HG03460 (cell line): ENCODE measurements at regions not wholly inside any gene's neighbourhood (a gene's known extent, or its start where the extent isn't known, plus 50 kb on each side); places are given as distances from the start of the nearest gene placed in this dataset.

Experiments
- ATAC-seq: cut with Tn5 transposase; IDR thresholded peaks from one replicate; pipeline ENCODE4 v1.9.1; 2021; ENCODE audit not compliant: unreplicated experiment

DNA sequence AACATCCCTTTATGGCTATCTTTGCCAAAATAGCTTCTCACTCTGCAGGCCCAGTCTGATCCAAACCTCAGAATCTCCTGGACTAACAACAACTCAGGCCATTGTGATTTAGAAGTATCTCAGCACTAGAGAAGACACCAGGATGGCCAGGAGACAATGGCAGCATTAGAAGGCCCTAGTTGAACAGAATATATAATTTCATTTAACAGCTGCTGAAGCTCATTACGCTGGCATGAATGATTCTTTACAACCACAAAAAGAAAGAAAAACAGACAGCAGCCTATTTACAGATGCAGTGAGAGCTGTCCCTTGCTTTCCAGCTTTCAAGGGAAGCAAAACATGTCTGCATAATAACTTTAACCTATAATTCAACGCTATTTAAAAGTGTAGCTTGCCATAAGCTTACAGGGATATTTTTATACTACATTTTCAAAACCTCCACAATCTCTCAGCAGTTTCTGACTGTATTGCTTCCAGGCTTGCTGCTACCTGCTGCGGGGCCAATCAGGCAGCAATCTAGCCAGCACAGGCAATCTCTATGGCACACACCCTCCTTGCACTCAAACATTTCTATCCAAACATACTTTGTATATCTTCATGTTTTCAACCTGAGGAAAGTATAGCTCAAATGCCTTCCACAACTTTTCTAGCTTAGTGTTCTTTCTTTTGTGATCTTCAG, 107.3 kb downstream of the OGFRL1 start:
- no peak for ATAC-seq

- ATAC-seq, result peak; percentile 89
Observed at GRCh38 chr6:71396410-71396801, 107.8 kb downstream of the OGFRL1 start.

- no peak for ATAC-seq
Observed at GRCh38 chr6:71399279-71399678, 110.7 kb downstream of the OGFRL1 start.

- no peak for ATAC-seq
Observed at GRCh38 chr6:71400852-71401251, 112.2 kb downstream of the OGFRL1 start.

DNA sequence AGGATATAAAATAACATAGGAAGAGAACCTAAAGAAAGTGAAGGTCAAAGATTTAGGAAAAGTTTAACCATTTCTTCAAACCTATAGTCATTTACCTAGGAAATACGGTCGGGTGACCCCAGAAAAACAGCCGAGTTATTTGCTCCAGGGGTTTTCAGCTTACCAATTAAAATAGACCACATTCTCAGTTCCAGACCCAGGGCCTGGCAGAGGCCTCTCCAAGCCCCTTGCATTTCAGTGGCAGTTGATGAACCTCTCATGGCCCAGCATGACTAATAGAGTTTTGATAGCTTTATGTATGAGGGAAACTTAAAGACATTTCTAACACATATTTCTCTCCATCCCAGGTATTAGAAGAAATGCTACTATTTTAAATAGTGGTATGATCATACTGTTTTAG, 113.5 kb downstream of the OGFRL1 start:
- ATAC-seq, result no peak

- ATAC-seq, result no peak
Observed at GRCh38 chr6:71403422-71404134, 115.0 kb downstream of the OGFRL1 start.

DNA sequence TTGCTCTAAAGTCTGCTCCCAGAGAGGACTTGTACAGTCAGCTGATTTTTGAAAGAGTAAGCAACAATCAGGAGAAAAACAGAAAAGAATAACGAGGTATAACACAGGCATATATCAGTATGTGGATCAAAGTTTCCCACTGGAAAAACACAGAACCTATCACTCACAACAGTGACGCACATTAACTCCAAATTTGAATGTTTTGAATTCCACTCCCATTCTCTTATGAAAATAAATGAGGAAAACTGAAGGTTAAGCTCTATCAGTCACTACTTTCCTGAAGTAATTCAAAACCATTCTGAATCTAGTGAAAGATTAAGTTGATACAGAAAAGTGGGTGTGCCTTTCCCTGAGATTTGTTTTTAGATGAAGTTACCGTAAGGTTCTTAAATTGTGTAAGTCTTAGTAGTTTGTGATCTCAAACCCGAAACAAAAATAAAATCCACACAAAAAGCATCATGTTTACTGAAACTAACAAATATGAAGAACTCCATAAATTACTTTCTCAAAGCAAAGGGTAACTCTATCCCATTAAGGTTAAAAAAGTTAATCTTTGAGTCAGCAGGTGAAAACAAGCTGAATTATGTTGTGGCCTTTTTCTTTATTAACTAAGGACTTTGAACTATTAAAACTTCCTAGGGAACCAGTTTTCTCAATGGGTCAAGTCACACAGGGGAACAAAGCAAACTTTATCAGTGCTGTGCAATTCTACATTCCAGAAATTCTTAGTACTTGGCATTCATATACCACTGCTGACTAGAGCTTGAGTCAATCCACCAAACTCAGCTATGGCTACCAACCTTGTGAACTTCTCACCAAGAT, 115.7 kb downstream of the OGFRL1 start:
- ATAC-seq, result no peak

DNA sequence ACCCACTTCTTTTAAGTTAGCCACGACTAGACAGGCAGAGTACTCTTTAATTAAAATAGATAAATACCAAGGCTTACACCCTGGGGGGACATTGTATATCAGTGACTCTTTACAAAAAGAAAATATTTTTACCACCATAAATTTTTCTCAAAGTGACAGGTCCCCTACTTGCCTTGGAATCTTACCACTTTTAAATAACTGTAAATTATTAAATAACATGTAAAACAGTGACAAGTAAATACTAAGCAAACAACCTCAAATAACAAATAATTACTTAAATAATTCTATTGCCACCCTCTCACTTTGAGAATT, 116.3 kb downstream of the OGFRL1 start:
- no peak for ATAC-seq

DNA sequence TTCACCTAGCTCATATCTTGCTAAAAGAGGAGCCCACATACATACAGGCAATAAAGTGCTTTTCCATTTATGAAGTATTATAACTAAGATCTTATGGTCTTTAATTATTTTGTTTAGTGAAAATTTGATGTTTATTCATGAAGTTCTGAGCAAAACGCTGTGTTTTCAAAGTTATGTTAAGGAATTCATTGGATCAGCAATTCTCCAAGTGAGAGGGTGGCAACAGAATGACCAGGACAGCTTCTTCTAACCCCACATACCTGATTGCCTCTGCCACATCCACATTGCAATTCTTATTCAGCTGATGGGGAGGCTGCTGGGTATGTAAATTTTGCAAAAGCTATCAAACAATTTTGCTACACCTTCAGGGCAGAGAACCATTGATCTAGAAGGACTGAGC, 116.8 kb downstream of the OGFRL1 start:
- ATAC-seq, result no peak

GRCh38 chr6:71406865-71407860, 118.6 kb downstream of the OGFRL1 start:
- no peak for ATAC-seq

- ATAC-seq, result no peak
Observed at GRCh38 chr6:71408787-71409723, 120.4 kb downstream of the OGFRL1 start.

DNA sequence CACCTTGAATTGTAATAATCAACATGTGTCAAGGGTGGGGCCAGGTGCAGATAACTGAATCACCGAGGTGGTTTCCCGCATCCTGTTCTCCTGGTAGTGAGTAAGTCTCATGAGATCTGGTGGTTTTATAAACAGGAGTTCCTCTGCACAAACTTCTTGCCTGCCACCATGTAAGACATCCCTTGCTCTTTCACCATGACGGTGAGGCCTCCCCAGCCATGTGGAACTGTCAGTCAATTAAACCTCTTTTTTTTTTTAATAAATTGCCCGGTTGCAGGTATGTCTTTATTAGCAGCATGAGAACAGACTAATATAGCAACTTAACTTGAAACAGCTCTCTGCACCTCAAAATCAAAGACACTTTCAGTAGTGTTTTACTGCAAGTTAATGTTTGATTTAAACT, 121.6 kb downstream of the OGFRL1 start:
- ATAC-seq, result peak; percentile 54

DNA sequence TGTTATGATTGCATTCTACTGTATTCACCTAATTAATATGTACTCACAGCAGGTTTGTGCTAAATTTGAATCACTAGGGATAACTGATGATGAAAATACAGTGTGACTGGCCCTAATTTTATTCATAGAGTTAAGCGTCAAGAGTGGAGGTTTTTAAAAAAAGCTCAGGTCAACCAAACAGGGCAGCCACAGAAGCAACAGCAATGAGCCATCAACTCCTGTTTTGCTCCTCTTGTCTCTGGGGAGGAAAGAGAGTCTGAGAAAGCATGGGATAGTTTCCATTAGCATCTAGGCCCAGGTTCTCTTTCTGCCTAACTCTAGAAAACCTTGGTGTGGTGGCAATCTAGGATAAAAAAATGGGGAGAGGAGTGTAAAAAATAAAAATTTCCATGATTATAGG, 122.1 kb downstream of the OGFRL1 start:
- no peak for ATAC-seq

- ATAC-seq, result no peak
Observed at GRCh38 chr6:71411882-71412281, 123.3 kb downstream of the OGFRL1 start.

GRCh38 chr6:71412559-71413140, 124.0 kb downstream of the OGFRL1 start:
- ATAC-seq, result no peak

GRCh38 chr6:71414486-71414885, 125.9 kb downstream of the OGFRL1 start:
- ATAC-seq, result no peak

DNA sequence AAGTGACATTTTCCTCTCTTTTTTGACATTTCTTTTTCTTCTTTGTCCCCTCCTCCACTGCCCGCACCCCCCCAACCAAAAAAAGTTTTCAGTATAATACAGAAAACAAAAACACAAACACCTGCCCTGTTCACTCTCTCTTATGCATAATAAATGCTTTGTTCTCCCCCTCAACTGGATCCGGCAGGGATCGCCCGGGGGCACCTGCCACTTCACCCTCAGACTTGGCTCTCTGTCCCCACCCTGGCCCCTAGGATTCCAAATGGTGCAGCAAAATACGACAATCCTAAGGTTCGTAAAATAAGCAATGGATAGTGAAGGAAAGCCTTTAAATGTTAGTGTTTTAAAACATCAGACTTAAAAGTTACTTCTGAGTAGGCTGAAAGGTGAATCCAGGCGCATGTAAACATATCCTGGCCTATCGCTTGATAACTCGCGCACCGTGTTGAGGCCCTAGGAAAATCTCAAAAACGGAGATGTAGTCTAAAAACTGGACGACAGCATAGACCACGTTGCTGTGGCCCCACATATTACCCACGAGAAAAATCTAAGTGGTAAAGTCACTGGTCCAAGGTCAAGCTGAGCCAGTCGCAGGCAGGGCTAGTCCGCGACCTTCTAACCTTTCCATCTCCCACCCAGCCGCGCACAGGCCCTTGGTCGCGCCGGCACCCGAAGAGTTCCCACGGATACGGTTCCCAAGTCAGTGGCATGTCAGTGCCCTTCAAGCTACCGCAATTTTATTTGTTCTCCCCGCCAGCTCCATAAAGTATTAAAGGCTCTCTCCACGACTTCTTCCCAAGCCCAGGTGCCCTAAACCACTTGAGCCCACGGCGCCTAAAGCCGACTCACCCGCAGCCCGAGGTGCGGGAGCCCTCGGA, 130.8 kb downstream of the OGFRL1 start:
- no peak for ATAC-seq

DNA sequence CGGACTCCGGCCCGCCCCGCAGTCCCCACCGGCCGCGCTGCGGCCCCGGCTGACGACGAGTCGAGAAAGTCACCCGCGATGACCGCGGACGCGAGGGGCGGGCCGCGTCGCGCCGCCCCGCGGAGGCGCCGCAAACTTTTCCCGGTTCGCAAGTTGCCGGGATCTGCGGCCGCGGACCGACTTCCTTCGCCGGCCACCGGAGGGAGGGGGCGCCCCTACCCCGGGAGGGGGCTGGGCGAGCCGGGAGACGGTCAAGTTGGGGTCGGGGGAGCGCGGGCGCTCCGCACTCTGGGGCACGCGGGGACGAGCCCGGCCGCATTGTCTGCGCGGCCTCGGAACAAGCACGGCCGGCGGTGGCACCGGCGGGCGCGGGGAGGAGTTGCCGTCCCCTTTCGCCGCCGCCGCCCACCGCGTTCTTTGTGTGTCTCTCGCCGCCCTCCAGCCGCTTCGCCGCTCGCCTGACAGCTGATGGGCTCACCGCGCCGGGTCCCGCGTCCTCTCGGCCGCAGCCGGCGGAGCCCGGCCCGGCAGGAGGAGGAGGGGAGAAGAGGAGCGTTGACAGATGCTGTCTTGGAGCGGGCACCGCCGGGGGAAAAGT, 131.6 kb downstream of the OGFRL1 start:
- peak; percentile 40 for ATAC-seq
